GM19463 (cell line): ENCODE measurements at regions not wholly inside any gene's neighbourhood (a gene's known extent, or its start where the extent isn't known, plus 50 kb on each side); places are given as distances from the start of the nearest gene placed in this dataset.
A peak's percentile ranks its signal among the peaks of the same experiment; 100 is the strongest.
"Not testable (repeated sequence)": the region's sequence is repeated elsewhere in the genome, so short reads cannot be mapped to it uniquely, and the experiment has no call there.

ENCODE experiments used
- ATAC-seq: cut with Tn5 transposase; IDR thresholded peaks from one replicate; pipeline ENCODE4 v1.9.1; 2021; ENCODE audit warnings: mild to moderate bottlenecking, moderate library complexity; ENCODE audit not compliant: unreplicated experiment

- no peak for ATAC-seq
Measured at GRCh38 chr6:125586605-125587004, 162.8 kb upstream of the HEY2 start.

DNA sequence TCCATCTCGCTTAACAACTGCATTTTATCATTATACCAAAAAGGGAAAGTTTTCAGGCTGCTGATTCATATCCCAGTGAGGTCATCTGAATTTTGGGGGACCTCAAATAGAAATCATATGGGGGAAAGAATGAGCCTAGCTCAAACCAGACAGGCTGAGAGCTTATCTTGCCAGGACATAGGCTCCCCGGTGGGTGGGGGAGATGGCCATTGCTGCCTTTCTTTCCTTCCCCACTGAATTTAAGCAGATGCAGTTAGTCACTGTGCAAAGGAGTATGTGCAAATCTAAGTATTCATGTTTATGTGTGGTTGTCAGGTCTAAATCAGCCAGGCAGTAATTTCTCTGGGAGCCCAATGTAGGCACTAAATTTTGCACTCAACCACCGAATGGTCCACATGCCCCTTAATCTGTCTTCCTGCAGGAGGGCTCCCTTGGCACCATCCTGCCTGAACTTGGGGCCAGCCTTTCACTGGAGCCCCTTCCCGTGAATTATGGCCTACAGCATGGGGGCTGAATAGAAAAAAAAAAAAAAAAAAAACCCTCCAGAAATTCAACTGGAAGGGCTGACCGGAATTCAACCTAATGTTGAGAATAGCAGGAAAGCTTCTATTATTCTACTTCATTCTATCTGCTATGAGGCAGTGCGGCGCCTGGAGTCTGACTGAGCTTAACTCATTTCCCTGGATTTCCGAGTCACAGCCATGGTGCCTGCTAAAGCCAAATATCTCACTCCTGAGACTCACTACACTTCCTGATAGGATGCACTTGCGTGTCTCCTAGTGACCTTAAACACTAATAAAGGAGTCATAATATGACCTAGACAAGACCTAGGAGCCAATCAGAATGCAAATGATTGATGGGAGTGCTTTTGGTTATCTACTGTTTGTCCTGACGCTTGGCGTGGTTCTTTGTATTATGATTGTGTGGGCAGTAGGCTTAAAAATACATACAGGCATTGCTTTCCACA lies 161.5 kb upstream of the HEY2 start:
- no peak for ATAC-seq

DNA sequence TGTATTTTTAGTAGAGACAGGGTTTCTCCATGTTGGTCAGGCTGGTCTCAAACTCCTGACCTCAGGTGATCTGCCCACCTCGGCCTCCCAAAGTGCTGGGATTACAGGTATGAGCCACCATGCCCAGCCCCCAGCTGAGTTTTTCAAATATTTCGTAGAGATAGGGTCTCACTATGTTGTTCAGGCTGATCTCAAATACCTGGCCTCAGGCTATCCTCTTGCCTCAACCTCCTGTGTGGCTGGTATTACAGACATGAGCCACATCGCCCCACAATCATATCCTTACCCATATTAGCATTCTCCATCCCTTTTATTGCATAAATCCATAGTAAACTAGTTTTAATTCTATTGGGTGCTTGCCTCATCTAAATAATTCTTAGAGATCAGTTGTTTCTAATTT lies 157.6 kb upstream of the HEY2 start:
- not testable (repeated sequence) for ATAC-seq

DNA sequence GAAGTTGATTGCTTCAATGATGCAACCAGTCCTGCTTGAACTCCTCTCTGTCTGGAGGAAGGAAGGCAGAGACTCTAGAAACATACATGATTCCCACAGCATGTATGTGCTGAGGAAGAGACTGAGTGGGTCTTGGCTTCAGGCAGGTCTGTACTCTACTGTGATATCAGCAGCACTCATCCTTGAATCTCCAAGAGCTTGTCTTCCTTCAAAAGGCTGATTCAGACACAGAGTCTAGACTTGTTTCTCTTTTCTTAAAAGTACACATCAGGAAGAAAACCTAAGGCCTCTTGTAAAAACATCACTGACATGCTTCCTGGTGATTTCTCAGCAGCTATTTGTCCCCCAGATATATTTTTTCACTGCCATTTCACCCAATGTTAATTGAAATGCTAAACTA lies 155.7 kb upstream of the HEY2 start:
- no peak for ATAC-seq

DNA sequence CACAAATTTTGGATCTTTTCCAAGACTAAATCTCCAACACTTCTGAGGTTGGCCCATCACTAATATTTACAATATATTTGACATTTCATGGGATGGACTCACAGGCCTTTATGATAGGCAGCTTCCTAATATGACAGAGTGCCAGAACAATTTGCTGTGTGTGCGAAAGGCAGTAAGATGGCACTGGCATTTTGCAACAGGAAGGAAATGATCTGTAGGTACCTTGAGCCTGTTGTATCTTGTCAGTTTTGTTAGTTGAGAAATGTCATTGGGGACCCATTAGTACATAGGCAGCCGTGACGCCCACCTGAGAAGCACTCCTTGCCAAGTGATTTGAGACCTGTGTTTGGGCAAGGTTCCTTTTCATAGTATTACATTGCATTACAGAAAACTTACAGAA lies 153.4 kb upstream of the HEY2 start:
- ATAC-seq, result no peak

GRCh38 chr6:125597411-125598253 lies 151.8 kb upstream of the HEY2 start:
- ATAC-seq, result peak; percentile 93

- ATAC-seq, result no peak
Measured at GRCh38 chr6:125598422-125598821, 151.0 kb upstream of the HEY2 start.

DNA sequence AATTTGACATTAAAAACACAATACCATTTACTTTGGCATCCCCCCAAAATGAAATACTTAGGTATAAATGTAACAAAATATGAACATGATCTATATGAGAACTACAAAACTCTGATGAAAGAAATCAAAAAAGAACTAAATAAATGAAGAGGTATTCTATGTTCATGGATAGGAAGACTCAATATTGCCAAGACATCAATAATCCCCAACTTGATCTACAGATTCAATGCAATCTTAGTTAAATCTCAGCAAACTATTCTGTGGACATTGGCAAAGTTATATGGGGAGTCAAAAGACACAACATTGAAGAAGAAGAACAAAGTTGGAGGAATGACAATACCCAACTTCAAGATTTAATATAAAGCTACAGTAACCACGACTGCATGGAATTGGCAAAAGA lies 145.2 kb upstream of the HEY2 start:
- ATAC-seq, result no peak

DNA sequence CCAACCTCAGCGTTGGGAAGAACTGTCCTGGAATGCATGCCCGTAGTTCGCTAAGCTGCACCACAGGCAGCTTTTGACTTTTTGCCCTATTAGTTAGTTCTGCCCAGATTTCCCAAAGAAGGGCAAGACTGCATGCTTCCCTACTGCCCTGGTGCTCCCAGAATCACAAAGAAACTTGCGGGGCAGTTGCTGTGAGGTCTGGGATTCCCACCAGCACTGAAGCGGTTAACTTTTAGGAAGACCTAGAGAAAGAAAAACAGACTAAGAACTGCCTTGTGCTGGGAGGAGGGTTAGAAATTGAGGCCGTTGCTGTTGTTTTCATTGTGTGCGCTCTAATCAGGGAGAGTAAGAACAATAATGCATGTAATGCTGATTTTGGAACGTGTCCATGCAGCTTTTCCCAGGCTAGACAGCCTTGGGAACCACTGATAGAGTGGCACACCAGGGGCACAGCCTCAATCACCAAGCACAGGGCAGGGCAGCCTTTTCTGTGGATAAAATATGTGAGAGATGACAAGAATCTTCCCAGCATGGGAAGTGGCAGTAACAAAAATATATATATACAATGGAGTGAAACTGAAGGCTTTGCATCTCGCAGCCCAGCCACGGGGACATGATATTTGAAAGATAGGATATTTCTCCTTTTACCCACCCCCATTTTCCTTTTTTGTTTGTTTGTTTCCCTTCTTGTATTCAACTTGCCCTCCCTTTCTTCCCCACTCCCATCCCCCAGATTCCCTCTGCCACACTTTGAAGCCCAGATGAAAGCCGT lies 137.7 kb upstream of the HEY2 start:
- no peak for ATAC-seq

- no peak for ATAC-seq
Measured at GRCh38 chr6:125612345-125612846, 137.0 kb upstream of the HEY2 start.

- no peak for ATAC-seq
Measured at GRCh38 chr6:125618629-125619028, 130.8 kb upstream of the HEY2 start.

GRCh38 chr6:125623085-125623484 lies 126.3 kb upstream of the HEY2 start:
- ATAC-seq, result no peak

DNA sequence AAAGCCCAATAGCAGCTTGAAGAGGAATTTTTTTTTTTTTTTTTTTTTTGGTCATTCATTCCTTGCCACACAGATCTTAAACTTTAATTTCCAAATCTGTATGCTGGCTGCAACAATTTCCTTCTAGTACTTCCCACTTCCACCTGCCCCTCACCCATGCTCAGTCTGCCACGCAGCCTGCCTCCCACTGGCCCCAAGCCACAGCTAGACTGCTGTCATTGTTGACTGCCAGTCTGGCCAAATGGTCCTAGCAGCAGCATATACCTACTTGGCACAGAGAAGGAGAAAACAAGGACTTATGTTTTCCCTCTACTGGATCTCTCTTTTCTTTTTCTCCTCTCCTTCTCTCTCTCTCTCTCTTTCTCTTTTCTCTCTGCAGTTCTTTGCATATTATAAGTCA lies 118.3 kb upstream of the HEY2 start:
- ATAC-seq, result no peak

GRCh38 chr6:125636011-125636410 lies 113.4 kb upstream of the HEY2 start:
- not testable (repeated sequence) for ATAC-seq

GRCh38 chr6:125636671-125637070 lies 112.8 kb upstream of the HEY2 start:
- ATAC-seq, result no peak

DNA sequence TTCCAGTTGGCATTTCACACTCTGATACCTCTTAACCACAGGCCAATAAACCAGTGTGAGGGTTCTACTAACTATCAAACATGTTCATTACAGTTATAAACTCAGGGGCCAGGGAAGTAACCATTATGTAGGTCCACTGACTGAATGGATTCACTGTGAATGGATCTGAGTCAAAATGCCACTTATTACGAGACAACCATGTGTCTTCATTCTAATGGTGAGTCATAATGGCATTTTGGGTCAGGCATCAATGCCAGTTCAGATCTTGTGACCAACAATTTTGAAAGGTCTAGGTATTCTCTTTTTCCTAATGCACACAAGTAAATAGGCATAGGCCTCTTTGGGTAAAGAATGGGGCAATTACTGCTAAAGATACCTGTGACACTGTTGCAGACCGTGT lies 112.2 kb upstream of the HEY2 start:
- ATAC-seq, result peak; percentile 79

GRCh38 chr6:125639466-125640020 lies 109.9 kb upstream of the HEY2 start:
- ATAC-seq, result no peak

GRCh38 chr6:125640441-125641150 lies 108.8 kb upstream of the HEY2 start:
- ATAC-seq, result no peak

- ATAC-seq, result not testable (repeated sequence)
Measured at GRCh38 chr6:125643967-125644661, 105.3 kb upstream of the HEY2 start.
